ENCODE measurements at regions not wholly inside any gene's neighbourhood (a gene's known extent, or its start where the extent isn't known, plus 50 kb on each side); places are given as distances from the start of the nearest gene placed in this dataset.
"Not testable (repeated sequence)": the region's sequence is repeated elsewhere in the genome, so short reads cannot be mapped to it uniquely, and the experiment has no call there.

- no peak overlapping the region for H3K4me2 ChIP-seq (ENCODE audit: low read length)
- no peaks in the 10 kb centered on the region for H3F3A ChIP-seq (ENCODE audit: insufficient read depth, low read length)
- no peak overlapping the region for H3K9ac ChIP-seq (ENCODE audit: low read length)
- H3K9me2 ChIP-seq (ENCODE audit: low read depth, low read length), result no peaks in the 10 kb centered on the region
- peaks cover 12% of the 10 kb centered on the region for H3K4me1 ChIP-seq (ENCODE audit: insufficient read depth, low read length, severe bottlenecking)
- no peaks in the 10 kb centered on the region for H3K9me3 ChIP-seq (ENCODE audit: low read length)
- H3K4me3 ChIP-seq (ENCODE audit: low read depth, low read length, poor library complexity, severe bottlenecking), result no peak overlapping the region
- no peaks in the 10 kb centered on the region for H3K79me2 ChIP-seq (ENCODE audit: insufficient read depth, low read length)
- no peak overlapping the region for H3K27ac ChIP-seq (ENCODE audit: low read depth, low read length, poor library complexity, severe bottlenecking)
- TF ChIP-seq, protein P1, sequence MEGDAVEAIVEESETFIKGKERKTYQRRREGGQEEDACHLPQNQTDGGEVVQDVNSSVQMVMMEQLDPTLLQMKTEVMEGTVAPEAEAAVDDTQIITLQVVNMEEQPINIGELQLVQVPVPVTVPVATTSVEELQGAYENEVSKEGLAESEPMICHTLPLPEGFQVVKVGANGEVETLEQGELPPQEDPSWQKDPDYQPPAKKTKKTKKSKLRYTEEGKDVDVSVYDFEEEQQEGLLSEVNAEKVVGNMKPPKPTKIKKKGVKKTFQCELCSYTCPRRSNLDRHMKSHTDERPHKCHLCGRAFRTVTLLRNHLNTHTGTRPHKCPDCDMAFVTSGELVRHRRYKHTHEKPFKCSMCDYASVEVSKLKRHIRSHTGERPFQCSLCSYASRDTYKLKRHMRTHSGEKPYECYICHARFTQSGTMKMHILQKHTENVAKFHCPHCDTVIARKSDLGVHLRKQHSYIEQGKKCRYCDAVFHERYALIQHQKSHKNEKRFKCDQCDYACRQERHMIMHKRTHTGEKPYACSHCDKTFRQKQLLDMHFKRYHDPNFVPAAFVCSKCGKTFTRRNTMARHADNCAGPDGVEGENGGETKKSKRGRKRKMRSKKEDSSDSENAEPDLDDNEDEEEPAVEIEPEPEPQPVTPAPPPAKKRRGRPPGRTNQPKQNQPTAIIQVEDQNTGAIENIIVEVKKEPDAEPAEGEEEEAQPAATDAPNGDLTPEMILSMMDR (IDR thresholded peaks at IDR 0.05; ENCODE audit: low read length), result no peak
- no peak for TF ChIP-seq EZH2 (IDR thresholded peaks at IDR 0.05; ENCODE audit: borderline replicate concordance, low read length)
- no peaks in the 10 kb centered on the region for H3K36me3 ChIP-seq (ENCODE audit: insufficient read depth, low read length)
- no peaks in the 10 kb centered on the region for H4K20me1 ChIP-seq (ENCODE audit: insufficient read depth, low read length)
- no peak overlapping the region for H2AFZ ChIP-seq (ENCODE audit: low read length)
- H3K27me3 ChIP-seq (ENCODE audit: insufficient read depth, low read length), result 0 out of 2 replicates have a peak, but pooled peaks cover 4% of the 10 kb centered on the region
Measured at GRCh38 chr5:126677121-126677520, 76.4 kb downstream of the PHAX start.

DNA sequence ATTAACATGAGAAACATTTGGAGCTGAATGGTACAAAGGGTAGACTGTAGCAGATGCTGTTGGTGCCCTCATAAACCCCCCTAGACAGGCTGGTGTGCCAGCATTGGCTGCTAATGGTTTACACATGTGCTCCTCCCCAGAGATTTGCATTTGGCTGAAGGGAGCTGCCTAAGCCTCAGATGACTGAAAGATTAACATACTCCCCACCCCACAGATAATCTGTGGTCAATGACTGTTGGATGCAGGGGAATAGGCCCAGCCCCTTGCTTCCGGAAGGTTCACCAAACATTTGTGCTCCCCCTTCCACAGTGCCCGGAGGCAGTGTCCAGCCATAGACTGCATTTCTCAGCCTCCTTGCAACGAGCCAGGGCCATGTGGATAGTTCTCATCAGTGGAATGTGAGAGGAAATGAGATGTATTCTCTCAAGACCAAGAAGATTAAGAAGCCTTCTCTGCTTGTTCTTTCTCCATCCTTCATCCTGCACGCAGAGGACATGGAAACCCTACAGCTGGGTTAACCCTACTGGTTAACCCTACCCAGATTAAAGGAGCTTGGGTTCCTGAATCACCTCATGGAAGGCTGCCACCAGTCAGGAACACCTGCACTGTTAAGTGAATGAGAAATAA is 79.6 kb downstream of the PHAX start:
- Histone ChIP-seq H3K4me1 (ENCODE audit: insufficient read depth, low read length, severe bottlenecking) (peaks cover 12% of the 10 kb centered on the region), H3K4me3 (ENCODE audit: low read depth, low read length, poor library complexity, severe bottlenecking) (peak overlapping the region; percentile 14), H3K36me3 (ENCODE audit: insufficient read depth, low read length) (no peaks in the 10 kb centered on the region), H3F3A (ENCODE audit: insufficient read depth, low read length) (no peaks in the 10 kb centered on the region), H3K79me2 (ENCODE audit: insufficient read depth, low read length) (no peaks in the 10 kb centered on the region), H3K9me3 (ENCODE audit: low read length) (no peaks in the 10 kb centered on the region), H3K4me2 (ENCODE audit: low read length) (peak overlapping the region; percentile 43), H3K9me2 (ENCODE audit: low read depth, low read length) (no peaks in the 10 kb centered on the region), H2AFZ (ENCODE audit: low read length) (no peak overlapping the region), H3K27ac (ENCODE audit: low read depth, low read length, poor library complexity, severe bottlenecking) (no peak overlapping the region), H3K27me3 (ENCODE audit: insufficient read depth, low read length) (no peaks in the 10 kb centered on the region), H4K20me1 (ENCODE audit: insufficient read depth, low read length) (no peaks in the 10 kb centered on the region), H3K9ac (ENCODE audit: low read length) (no peak overlapping the region; the same call in 1 of the 2 replicates)
- TF ChIP-seq, protein P1 (IDR thresholded peaks at IDR 0.05; ENCODE audit: low read length), result no peak
- no peak for TF ChIP-seq EZH2 (IDR thresholded peaks at IDR 0.05; ENCODE audit: borderline replicate concordance, low read length)

- not testable (repeated sequence) for H3K9me3 ChIP-seq (ENCODE audit: low read length); H4K20me1 ChIP-seq (ENCODE audit: insufficient read depth, low read length); H3K36me3 ChIP-seq (ENCODE audit: insufficient read depth, low read length); H3K9ac ChIP-seq (ENCODE audit: low read length); H3K27me3 ChIP-seq (ENCODE audit: insufficient read depth, low read length); H2AFZ ChIP-seq (ENCODE audit: low read length); H3K4me2 ChIP-seq (ENCODE audit: low read length); H3K9me2 ChIP-seq (ENCODE audit: low read depth, low read length); H3K79me2 ChIP-seq (ENCODE audit: insufficient read depth, low read length); H3K4me3 ChIP-seq (ENCODE audit: low read depth, low read length, poor library complexity, severe bottlenecking); H3K27ac ChIP-seq (ENCODE audit: low read depth, low read length, poor library complexity, severe bottlenecking); H3F3A ChIP-seq (ENCODE audit: insufficient read depth, low read length)
- H3K4me1 ChIP-seq (ENCODE audit: insufficient read depth, low read length, severe bottlenecking), result peaks cover 12% of the 10 kb centered on the region
Measured at GRCh38 chr5:126681314-126681713, 80.6 kb downstream of the PHAX start.

- Histone ChIP-seq H3K27ac (ENCODE audit: low read depth, low read length, poor library complexity, severe bottlenecking) (no peak overlapping the region), H2AFZ (ENCODE audit: low read length) (no peak overlapping the region), H3K4me2 (ENCODE audit: low read length) (no peak overlapping the region), H3K4me3 (ENCODE audit: low read depth, low read length, poor library complexity, severe bottlenecking) (no peak overlapping the region), H3K79me2 (ENCODE audit: insufficient read depth, low read length) (no peaks in the 10 kb centered on the region), H3K9me2 (ENCODE audit: low read depth, low read length) (no peaks in the 10 kb centered on the region), H3K4me1 (ENCODE audit: insufficient read depth, low read length, severe bottlenecking) (peaks cover 12% of the 10 kb centered on the region), H3K36me3 (ENCODE audit: insufficient read depth, low read length) (no peaks in the 10 kb centered on the region), H3K27me3 (ENCODE audit: insufficient read depth, low read length) (no peaks in the 10 kb centered on the region), H3F3A (ENCODE audit: insufficient read depth, low read length) (no peaks in the 10 kb centered on the region), H3K9me3 (ENCODE audit: low read length) (no peaks in the 10 kb centered on the region), H3K9ac (ENCODE audit: low read length) (no peak overlapping the region), H4K20me1 (ENCODE audit: insufficient read depth, low read length) (no peaks in the 10 kb centered on the region)
- TF ChIP-seq EZH2 (IDR thresholded peaks at IDR 0.05; ENCODE audit: borderline replicate concordance, low read length), result no peak
- TF ChIP-seq, protein P1 (IDR thresholded peaks at IDR 0.05; ENCODE audit: low read length), result no peak
Measured at GRCh38 chr5:126681970-126682369, 81.2 kb downstream of the PHAX start.

Data from OCI-LY1 (cell line).